Mammary epithelial cell (primary cell): ENCODE measurements at regions not wholly inside any gene's neighbourhood (a gene's known extent, or its start where the extent isn't known, plus 50 kb on each side); places are given as distances from the start of the nearest gene placed in this dataset.

ENCODE experiments used
- CTCF ChIP-seq, 2 donors: IDR thresholded peaks in 1 of 2; conservative IDR thresholded peaks in 1 of 2; 2 replicates each; pipeline ENCODE4 v1.5.1; 2011 to 2012; ENCODE audit warnings: inconsistent platforms in 2 of 2, low read length in 2 of 2, mild to moderate bottlenecking in 2 of 2, control low read depth in 1 of 2, low read depth in 1 of 2; ENCODE audit not compliant: insufficient read depth in 1 of 2; ENCODE audit errors: extremely low read depth in 1 of 2
- EZH2 ChIP-seq: IDR thresholded peaks from 2 replicates; pipeline ENCODE4 v1.6.1; 2012; ENCODE audit warnings: low read length, inconsistent platforms, borderline replicate concordance

- TF ChIP-seq CTCF (conservative IDR thresholded peaks at IDR 0.05 in 1 of 2, IDR thresholded peaks at IDR 0.05 in 1 of 2; ENCODE audit: extremely low read depth in 1 of 2, insufficient read depth in 1 of 2, low read depth in 1 of 2, low read length in 2 of 2) (no peak), EZH2 (no peak)
These were observed 455.2 kb downstream of the PTPRU start for GRCh38 chr1:29691499-29691898.
